ENCODE measurements at regions not wholly inside any gene's neighbourhood (a gene's known extent, or its start where the extent isn't known, plus 50 kb on each side); places are given as distances from the start of the nearest gene placed in this dataset.

DNA sequence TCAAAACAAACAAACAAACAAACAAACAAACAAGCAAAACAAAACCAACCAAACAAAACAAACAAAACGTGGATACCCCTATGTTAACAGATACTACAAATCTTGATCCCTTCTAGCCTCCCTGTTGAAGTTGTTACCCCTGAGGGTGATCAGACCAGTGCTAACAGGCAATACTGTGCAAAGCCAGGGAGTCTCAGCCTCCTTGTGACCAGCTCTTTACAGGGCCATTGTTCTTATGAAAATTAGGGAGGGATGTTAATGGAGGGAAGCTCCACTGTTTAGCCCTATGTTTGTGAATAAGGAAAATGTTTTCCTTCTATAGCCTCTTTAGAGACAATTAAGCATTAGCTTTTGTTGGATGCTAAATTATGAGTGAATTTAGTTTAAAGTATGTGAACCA lies 1072.1 kb upstream of the WWC1 start:
- no peak overlapping the region for H3K4me3 ChIP-seq
- H3K27ac ChIP-seq, result no peak overlapping the region
- no peak for TF ChIP-seq CTCF (IDR thresholded peaks at IDR 0.05)
- DNase-seq (ENCODE audit: low spot score), result no peak

DNA sequence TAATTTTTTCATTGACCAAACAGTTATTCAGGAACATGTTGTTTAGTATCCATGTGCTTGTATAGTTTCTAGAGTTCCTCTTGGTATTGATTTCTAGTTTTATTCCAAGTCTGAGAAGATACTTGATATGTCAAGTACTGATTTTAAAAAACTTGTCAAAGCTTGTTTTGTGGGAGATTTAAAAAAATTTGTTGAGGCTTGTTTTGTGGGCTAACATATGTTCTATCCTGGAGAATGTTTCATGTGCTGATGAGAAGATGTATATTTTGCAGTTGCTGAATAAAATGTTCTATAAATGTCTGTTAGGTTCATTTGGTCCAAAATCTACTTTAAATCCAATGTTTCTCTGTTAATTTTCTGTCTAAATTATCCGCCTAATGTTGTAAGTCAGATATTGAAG lies 1065.1 kb upstream of the WWC1 start:
- no peak for DNase-seq (ENCODE audit: low spot score)
- no peak for TF ChIP-seq CTCF (IDR thresholded peaks at IDR 0.05)
- H3K27ac ChIP-seq, result no peak overlapping the region
- no peak overlapping the region for H3K4me3 ChIP-seq

GRCh38 chr5:167228134-167228533 lies 1063.3 kb upstream of the WWC1 start:
- no peak for TF ChIP-seq CTCF (IDR thresholded peaks at IDR 0.05)
- DNase-seq (ENCODE audit: low spot score), result no peak
- H3K27ac ChIP-seq, result no peak overlapping the region
- no peak overlapping the region for H3K4me3 ChIP-seq

DNA sequence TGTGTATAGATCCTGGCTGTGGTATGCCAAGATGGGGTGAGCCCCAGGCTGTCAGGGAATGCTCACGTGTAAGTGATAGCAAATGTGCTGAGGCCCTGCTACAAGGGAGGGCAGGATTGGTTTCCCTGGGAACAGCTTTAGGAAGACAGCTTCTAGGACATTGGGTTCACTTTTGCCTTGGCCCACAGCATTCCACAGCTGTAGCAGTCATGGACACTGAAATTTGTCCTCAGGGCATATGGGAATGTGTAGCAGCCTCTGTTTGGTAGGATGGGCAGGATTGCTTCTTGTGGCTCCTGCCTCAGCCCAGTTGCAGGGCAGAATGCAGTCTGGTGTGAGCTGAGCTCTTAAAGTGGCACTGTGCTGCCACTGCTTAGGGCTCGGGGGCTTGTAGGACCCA lies 1061.7 kb upstream of the WWC1 start:
- Histone ChIP-seq H3K4me3 (no peak overlapping the region), H3K27ac (no peak overlapping the region)
- no peak for TF ChIP-seq CTCF (IDR thresholded peaks at IDR 0.05)
- DNase-seq (ENCODE audit: low spot score), result no peak

- no peak for TF ChIP-seq CTCF (IDR thresholded peaks at IDR 0.05)
- no peak for DNase-seq (ENCODE audit: low spot score)
- no peak overlapping the region for H3K27ac ChIP-seq
- H3K4me3 ChIP-seq, result no peak overlapping the region
These were observed 1061.0 kb upstream of the WWC1 start for GRCh38 chr5:167230414-167230813.

- no peak for TF ChIP-seq CTCF (IDR thresholded peaks at IDR 0.05)
- no peak overlapping the region for H3K27ac ChIP-seq
- H3K4me3 ChIP-seq, result no peak overlapping the region
- no peak for DNase-seq (ENCODE audit: low spot score)
These were observed 1058.7 kb upstream of the WWC1 start for GRCh38 chr5:167232675-167233311.

- DNase-seq (ENCODE audit: low spot score), result no peak
- Histone ChIP-seq H3K4me3 (no peak overlapping the region), H3K27ac (no peak overlapping the region)
- TF ChIP-seq CTCF (IDR thresholded peaks at IDR 0.05), result no peak
These were observed 1057.8 kb upstream of the WWC1 start for GRCh38 chr5:167233507-167234220.
